ENCODE measurements at regions not wholly inside any gene's neighbourhood (a gene's known extent, or its start where the extent isn't known, plus 50 kb on each side); places are given as distances from the start of the nearest gene placed in this dataset.

DNA sequence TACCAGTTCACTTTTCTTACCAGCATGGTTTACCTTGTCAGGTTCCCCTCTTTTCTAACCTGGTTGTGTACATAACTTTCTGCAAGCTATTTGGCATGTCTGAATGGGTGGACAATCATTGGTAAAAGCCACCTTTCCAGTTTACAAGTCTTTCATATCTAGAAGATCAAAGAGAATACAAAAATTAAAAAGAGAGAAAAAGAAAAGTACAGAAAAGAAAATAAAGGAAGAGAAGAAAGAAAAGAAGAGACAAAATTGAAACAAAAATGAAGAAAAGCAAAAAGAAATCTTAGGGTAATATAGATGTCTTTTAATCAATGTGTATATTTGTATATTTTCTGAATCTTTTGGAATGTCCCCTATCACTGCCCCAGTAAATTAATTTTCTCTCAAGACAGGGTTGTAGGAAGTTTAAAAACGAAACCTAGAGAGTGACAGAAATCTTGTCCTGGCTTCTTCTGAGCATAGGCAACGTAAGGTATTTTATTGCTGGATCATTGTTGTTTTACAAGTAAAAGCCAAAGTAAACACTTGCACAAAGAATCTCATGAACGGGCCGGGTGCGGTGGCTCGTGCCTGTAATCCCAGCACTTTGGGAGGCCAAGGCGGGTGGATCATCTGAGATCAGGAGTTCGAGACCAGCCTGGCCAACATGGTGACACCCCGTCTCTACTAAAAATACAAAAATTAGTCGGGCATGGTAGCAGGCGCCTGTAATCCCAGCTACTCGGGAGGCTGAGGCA lies 98.7 kb upstream of the IFNE start:
- Histone ChIP-seq H3K36me3 (ENCODE audit: control insufficient read depth in 2 of 3, insufficient read depth in 3 of 3, low read length in 3 of 3) (no peaks in the 10 kb centered on the region), H3K27me3 (ENCODE audit: control insufficient read depth, insufficient read depth, low read length) (no peaks in the 10 kb centered on the region), H3K4me1 (ENCODE audit: control insufficient read depth in 2 of 3, insufficient read depth in 2 of 3, low read depth in 1 of 3, low read length in 3 of 3) (no peaks in the 10 kb centered on the region), H3K27ac (ENCODE audit: low read depth in 2 of 2, low read length in 2 of 2) (no peak overlapping the region), H3K9me3 (ENCODE audit: control insufficient read depth in 2 of 3, insufficient read depth in 1 of 3, low read length in 3 of 3) (no peaks in the 10 kb centered on the region), H3K4me3 (ENCODE audit: low read length in 3 of 3) (no peak overlapping the region), H3K9ac (ENCODE audit: low read length in 3 of 3) (no peak overlapping the region)
- intact Hi-C loops (cut with DNase I), result no loop called here
- FAIRE-seq (no peak), DNase-seq (no peak)
- TF ChIP-seq, protein P1, sequence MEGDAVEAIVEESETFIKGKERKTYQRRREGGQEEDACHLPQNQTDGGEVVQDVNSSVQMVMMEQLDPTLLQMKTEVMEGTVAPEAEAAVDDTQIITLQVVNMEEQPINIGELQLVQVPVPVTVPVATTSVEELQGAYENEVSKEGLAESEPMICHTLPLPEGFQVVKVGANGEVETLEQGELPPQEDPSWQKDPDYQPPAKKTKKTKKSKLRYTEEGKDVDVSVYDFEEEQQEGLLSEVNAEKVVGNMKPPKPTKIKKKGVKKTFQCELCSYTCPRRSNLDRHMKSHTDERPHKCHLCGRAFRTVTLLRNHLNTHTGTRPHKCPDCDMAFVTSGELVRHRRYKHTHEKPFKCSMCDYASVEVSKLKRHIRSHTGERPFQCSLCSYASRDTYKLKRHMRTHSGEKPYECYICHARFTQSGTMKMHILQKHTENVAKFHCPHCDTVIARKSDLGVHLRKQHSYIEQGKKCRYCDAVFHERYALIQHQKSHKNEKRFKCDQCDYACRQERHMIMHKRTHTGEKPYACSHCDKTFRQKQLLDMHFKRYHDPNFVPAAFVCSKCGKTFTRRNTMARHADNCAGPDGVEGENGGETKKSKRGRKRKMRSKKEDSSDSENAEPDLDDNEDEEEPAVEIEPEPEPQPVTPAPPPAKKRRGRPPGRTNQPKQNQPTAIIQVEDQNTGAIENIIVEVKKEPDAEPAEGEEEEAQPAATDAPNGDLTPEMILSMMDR (IDR thresholded peaks at IDR 0.05; ENCODE audit: borderline replicate concordance, extremely low read depth, insufficient read depth), result no peak

DNA sequence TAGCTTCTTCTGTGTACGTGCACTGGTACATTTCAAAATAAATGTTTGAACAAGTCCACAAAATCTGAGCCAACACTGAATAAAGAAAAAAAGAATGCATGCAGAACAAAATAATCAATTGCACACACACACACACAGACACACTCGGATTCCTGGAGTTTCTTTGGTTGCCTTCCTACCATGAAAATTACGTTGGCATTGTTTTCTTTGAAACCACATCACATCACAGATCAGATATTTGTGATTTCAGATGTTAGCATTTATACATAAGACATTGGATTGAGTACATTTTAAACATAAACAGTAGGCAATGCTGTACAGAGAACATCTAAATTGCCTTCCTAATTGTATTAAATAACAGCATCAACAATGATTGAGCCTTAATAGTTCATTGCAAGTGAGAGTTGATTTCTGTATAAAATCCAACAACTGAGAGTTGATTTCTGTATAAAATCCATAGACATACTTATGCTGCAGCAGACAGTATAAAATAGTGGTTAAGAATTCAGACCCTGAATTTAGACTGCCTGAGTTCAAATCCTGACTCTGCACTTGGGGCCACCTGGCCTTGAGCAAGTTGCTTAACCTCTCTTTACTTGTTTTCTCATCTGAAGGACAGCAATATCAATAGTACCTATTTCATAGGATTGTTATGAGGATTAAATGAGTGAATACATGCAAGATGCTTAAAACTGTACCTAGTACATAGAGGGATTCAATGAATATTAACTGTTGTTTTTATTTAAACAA lies 101.7 kb upstream of the IFNE start:
- Histone ChIP-seq H3K27me3 (ENCODE audit: control insufficient read depth, insufficient read depth, low read length) (no peaks in the 10 kb centered on the region), H3K9ac (ENCODE audit: low read length in 3 of 3) (no peak overlapping the region), H3K4me1 (ENCODE audit: control insufficient read depth in 2 of 3, insufficient read depth in 2 of 3, low read depth in 1 of 3, low read length in 3 of 3) (no peaks in the 10 kb centered on the region), H3K27ac (ENCODE audit: low read depth in 2 of 2, low read length in 2 of 2) (no peak overlapping the region), H3K4me3 (ENCODE audit: low read length in 3 of 3) (no peak overlapping the region), H3K9me3 (ENCODE audit: control insufficient read depth in 2 of 3, insufficient read depth in 1 of 3, low read length in 3 of 3) (no peaks in the 10 kb centered on the region), H3K36me3 (ENCODE audit: control insufficient read depth in 2 of 3, insufficient read depth in 3 of 3, low read length in 3 of 3) (no peaks in the 10 kb centered on the region)
- no peak for DNase-seq
- FAIRE-seq, result no peak
- TF ChIP-seq, protein P1 (IDR thresholded peaks at IDR 0.05; ENCODE audit: borderline replicate concordance, extremely low read depth, insufficient read depth), result no peak
- intact Hi-C loops (cut with DNase I), result no loop called here

DNA sequence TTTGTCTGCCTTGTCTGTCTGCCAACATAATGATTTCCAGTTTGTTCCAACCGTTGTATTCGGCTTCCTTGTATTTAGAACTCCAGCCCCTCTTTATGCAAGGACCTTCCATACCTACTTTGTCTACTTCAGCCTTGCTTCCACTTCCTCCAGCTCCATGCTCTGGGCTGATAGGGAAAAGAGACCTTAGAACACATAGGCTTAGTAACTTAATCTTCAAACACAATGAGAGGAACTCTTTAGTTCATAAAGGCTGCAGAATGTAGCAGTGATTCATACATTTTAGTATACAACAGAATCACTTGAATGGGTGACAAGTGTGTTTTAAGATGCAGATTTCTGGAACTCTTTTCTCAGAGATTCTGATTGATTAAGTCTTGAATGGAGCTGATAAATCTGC lies 102.8 kb upstream of the IFNE start:
- intact Hi-C loops (cut with DNase I), result no loop called here
- no peaks in the 10 kb centered on the region for H3K4me1 ChIP-seq (ENCODE audit: control insufficient read depth in 2 of 3, insufficient read depth in 2 of 3, low read depth in 1 of 3, low read length in 3 of 3)
- DNase-seq (no peak), FAIRE-seq (no peak)
- no peaks in the 10 kb centered on the region for H3K36me3 ChIP-seq (ENCODE audit: control insufficient read depth in 2 of 3, insufficient read depth in 3 of 3, low read length in 3 of 3)
- TF ChIP-seq, protein P1 (IDR thresholded peaks at IDR 0.05; ENCODE audit: borderline replicate concordance, extremely low read depth, insufficient read depth), result no peak
- no peak overlapping the region for H3K27ac ChIP-seq (ENCODE audit: low read depth in 2 of 2, low read length in 2 of 2)
- H3K27me3 ChIP-seq (ENCODE audit: control insufficient read depth, insufficient read depth, low read length), result no peaks in the 10 kb centered on the region
- no peaks in the 10 kb centered on the region for H3K9me3 ChIP-seq (ENCODE audit: control insufficient read depth in 2 of 3, insufficient read depth in 1 of 3, low read length in 3 of 3)
- no peak overlapping the region for H3K9ac ChIP-seq (ENCODE audit: low read length in 3 of 3)
- H3K4me3 ChIP-seq (ENCODE audit: low read length in 3 of 3), result no peak overlapping the region

Data from kidney (tissue), 13 donors.